PFSK-1 (cell line): ENCODE measurements at regions not wholly inside any gene's neighbourhood (a gene's known extent, or its start where the extent isn't known, plus 50 kb on each side); places are given as distances from the start of the nearest gene placed in this dataset.

ENCODE experiments used
- POLR2AphosphoS5 ChIP-seq: IDR thresholded peaks from 2 replicates; pipeline ENCODE4 v1.6.1; 2012; ENCODE audit warnings: low read depth, mild to moderate bottlenecking, control low read depth, low read length, moderate library complexity
- TAF1 ChIP-seq: IDR thresholded peaks from 2 replicates; pipeline ENCODE4 v1.6.1; 2012; ENCODE audit warnings: low read length, control low read depth, borderline replicate concordance; ENCODE audit not compliant: insufficient read depth

DNA sequence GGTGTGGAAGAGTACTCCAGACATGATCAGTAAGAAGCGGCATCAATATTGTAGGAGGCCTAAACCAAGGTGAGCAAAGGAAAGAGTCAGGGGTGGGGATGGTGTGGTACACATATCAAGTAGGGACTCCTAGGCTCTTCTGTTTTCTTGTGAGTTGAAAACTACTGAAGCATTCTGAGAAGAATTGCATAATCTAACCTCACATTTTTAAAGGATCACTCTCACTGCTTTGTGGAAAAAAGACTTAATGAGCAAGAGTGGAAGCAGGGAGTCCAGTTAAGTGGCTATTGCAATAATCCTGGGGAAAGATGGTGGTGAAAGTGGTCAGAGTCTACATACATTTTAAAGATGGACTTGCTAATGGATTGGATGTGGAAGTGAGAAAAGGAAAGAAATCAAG, 899.5 kb upstream of the FAM98A start:
- TF ChIP-seq TAF1 (no peak), POLR2AphosphoS5 (no peak)
